Right hindlimb (tissue), 1 donor: ENCODE measurements at regions not wholly inside any gene's neighbourhood (a gene's known extent, or its start where the extent isn't known, plus 50 kb on each side); places are given as distances from the start of the nearest gene placed in this dataset.
"Not testable (repeated sequence)": the region's sequence is repeated elsewhere in the genome, so short reads cannot be mapped to it uniquely, and the experiment has no call there.

Experiments
- DNase-seq: peaks from one replicate; pipeline ENCODE4 v3.0.0-alpha.2; 2018

DNA sequence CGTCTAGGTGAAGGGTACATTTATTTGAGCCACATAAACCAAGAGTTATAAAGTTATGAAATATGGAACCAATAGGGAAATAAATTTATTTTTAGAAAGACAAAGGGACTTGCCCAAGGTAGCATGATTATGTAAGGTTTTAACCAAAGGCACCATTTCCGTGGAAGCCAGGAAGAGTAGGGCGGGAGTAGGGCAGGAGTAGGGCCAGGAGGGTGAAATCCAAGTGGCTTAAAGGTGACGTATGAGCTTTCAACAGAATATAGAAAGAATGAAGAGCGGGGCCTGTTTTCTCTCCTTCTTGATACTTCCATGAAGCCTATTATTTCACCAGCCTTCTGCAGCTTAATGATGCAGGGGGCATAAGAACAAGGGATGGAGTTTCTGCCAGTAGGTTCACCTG lies 91.7 kb upstream of the PNPLA4 start:
- DNase-seq: no peak

DNA sequence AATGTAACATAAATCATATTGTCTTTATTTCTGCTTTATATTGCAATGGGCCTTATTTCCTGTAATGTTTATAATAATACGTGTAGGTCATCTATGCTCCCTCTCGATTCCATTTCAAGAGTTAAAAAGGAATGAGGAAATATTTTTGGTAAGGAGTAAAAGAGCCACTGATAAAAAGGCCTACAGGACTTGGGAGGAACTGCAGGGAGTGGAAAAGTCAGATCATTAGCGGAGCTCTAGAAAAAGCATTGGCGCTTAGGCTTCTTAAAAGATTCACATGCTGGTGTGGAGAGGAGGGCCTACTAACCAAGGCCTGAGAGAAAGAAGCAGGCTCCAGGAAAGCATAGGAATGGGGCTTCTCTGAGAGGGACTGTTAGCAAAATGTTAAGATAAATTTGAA lies 82.9 kb upstream of the PNPLA4 start:
- no peak for DNase-seq

DNA sequence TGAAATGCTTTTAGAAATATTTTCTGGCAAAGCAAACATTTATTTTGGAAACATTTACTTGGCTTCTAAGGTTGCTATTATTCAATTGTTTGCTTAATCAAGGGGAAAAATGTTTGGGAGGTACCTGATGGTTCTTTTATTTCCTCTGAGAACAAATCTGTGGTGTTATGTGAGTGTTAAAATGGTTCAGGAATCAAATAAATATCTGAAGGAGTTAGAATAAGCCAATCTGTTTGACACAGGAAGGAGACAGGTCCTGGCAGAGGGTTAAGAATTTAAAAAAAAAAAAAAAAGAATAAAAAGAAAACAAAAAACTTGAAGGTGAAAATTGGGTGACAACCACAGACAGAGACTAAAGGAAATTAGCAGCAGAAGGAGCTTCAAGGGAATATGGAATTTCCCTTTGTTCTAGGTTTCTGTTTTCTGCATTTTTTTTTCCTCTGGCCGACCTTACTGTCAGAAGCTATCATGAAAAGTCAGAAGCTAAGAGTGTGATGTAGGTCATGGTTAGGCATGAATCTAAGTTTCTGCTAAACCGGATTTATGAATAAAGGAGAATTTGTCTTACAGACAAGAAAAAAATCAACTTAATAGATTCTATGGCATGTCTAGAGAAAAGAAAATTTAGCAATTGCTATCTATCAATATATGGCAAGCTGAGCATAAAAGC lies 78.6 kb upstream of the PNPLA4 start:
- DNase-seq: no peak

DNA sequence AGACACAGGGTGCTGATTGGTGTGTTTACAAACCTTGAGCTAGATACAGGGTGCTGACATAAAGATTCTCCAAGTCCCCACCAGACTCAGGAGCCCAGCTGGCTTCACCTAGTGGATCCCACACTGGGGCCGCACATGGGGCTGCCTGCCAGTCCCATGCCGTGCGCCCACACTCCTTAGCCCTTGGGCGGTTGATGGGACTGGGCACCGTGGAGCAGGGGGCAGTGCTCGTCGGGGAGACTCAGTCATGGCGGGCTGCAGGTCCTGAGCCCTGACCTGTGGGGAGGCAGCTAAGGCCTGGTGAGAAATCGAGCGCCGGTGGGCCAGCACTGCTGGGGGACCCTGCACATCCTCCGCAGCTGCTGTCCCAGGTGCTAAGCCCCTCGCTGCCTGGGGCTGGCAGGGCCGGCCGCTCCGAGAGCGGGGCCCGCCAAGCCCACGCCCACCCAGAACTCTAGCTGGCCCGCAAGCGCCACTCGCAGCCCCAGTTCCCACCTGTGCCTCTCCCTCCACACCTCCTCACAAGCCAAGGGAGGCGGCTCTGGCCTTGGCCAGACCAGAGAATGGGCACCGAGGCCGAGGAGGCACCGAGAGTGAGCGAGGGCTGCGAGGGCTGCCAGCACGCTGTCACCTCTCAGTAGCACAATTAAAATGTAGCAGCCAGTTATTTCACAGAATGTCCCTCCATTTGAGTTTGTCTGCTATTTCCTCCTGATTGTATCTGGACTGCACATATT lies 76.1 kb upstream of the PNPLA4 start:
- DNase-seq: no peak

DNA sequence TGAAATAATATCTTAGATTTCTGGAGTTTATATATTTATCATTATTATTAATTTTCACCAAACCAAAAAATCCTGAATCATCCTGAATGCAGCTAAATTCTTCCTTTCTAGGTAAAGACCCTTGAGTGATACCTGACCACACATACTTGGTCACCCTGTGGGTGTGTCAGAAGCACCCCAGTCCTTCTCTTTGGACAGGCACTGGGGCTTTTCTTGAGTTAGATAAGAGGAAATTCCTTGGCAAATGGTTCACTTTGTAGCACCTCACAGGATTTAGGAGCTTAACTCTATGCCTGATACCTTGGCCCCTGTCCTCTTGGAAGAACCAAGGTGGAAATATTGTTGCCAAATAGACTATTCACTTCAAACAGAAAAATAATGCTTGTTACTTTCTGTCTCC lies 69.6 kb upstream of the PNPLA4 start:
- DNase-seq: no peak

DNA sequence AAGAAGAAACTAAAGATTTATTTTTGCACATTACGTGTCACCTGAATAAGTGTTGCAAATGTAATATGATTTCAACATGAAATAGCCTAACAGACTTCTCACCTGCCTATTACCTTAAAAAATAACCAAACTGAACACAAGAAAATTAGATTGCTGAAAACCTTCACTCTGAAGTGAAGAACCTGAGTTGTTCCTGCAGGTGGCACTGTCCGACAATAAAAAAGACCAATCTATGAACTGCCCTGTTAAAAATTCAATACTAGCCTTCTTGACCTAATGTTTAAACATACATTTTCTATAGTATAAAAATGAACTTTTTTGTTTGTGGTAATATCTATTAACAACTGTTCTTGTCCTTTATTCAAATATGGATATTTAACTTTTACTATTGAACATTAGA lies 69.2 kb upstream of the PNPLA4 start:
- peak; percentile 39 for DNase-seq

DNA sequence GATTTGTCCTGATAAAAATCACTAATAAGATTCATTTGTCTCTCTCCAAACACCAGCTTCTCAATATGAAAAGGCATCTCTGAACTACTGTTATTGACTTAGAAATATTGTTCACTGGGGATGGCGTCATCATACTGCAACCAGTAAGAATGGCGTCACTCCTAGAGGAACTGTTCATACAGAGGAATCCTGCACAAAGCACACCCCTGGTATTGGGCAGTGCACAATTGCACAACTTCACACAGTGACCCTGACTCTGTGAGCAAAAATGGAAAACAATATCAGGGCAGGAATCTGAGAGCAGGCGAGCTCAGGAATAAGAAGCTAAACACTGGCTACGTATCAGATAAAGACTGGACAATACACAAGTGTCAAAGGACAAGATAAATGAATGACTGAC lies 66.7 kb upstream of the PNPLA4 start:
- DNase-seq: no peak

DNA sequence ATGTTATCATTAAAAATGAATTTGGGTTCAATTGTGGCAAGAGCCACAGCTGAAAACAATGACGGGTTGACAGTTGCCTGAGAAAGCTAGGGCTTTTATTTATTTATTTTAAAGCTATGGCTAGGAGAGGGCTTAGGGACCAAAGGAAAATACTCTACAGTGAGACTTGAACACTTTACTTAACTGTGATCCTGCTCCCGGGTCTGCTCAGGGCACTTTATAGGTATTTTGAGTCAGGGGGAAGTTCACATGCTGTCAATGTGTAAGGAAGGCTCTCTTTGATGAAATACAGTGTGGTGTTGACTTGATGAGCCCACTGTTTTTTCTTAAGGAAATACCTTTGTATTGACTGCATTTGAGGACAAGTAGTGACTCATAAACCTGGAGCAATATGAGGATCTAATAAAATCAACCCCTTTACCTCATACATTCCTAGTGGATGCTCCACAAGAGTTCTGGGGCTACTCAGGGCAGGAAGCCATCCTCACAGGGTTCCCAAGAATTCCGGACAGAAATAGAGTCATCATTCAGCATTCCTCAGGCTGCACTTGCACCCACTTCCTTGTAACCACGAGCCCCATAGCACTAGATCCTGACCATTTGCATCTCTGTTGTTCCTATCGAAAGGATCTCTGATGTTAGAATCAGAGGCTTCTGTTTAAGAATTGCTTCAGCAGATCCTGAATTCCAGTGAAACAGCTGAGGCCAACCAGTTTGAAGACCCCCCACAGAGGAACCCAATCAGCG lies 61.0 kb upstream of the PNPLA4 start:
- DNase-seq: not testable (repeated sequence)

DNA sequence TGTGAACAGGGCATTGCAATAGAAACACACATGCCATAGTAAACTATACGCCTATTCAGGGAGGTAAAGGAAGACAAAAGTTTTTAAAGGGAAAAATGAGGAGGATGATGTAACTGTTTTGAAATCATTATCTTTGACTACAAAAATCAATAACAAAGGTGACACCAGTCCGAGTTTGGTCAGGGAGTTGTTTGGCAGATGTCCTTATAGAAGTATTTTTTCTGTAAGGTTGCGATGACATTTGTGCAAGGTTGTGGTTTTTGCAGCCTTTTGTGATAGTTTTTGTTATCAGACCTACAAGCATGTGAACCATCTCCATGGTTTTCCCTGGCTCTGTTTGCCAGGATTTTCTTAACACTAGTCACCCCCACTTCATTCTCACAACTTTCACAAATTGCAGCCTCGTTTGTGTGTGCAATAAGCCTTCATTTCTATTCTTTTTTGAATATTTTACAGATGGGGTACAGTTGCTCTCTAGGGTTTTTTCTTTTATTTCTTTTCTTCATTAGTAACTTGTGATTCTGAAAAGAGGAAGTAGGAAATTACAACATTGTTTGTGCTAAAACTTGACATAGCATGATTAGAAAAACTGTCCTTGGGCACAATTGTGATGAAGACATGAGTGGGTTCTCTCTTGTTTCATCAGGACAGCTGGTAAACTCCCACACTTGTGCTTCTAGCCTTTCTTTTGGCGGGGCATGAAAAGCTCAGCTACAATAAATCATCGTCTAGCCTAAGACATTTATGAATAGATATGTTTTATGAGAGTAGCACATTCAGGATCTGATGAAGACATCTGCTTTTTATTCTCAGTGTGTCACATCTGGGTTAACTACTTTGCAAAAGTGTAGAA lies 60.2 kb upstream of the PNPLA4 start:
- no peak for DNase-seq

DNA sequence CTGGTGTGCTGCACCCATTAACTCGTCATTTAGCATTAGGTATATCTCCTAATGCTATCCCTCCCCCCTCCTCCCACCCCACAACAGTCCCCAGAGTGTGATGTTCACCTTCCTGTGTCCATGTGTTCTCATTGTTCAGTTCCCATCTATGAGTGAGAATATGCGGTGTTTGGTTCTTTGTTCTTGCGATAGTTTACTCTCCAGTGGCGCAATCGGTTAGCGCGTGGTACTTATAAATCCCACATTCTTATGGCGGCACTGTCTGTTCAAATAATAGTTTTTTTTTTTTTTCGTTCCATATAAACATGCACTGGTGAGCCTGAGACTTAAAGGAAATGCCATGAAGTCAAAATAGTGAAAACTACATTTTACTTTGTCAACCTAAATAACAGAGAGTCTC lies 59.5 kb upstream of the PNPLA4 start:
- not testable (repeated sequence) for DNase-seq

DNA sequence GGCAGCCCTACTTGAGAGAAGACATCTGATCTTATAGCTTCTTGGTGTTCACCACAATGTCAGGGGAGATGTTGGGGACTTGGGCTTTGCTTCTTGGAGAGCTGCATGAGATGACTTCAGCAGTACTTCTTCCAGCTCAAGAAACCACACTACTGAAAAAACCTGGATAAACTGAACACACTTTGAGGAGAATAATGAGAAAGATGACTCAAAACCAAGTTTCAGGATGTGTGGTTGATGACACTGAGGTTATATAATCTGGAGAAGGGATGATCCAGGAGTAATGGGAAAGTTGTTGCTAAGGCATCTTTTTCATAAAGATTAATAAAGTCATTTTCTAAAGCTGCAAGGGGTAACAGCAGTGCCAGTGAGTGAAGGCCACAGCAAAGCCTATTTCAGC lies 58.4 kb upstream of the PNPLA4 start:
- no peak for DNase-seq

DNA sequence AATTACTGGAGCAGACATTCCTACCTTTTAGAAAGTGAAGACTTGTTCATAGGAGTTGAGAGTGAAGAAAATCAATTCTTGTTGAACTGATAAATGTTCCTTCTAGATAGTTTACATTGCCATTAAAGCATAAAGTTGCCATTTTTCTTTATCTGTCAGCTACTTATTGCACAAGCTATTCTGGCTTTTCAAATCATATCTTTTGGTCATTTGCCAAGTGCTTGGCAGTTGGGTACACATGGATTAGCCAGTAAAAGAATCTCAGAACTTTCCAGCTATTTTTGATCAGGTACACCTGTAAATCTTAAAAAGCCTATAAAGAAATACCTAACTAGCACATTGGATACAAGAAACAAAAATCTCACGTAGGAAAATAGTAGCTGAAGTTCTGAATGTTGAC lies 56.4 kb upstream of the PNPLA4 start:
- DNase-seq: no peak
